RWPE1 (cell line): ENCODE measurements at regions not wholly inside any gene's neighbourhood (a gene's known extent, or its start where the extent isn't known, plus 50 kb on each side); places are given as distances from the start of the nearest gene placed in this dataset.

Source experiments
- CTCF ChIA-PET: fragments of 350-600 bp; sonication (Branson Sonifier 250); formaldehyde crosslinking; extraction: SDS; loops from one replicate; lab custom pipeline; 2021; lab: Yijun Ruan, JAX
- POLR2A ChIA-PET: fragments of 400-600 bp; formaldehyde crosslinking; extraction: SDS; loops from one replicate; lab custom pipeline; 2020; ENCODE audit warnings: antibody characterized with exemption; ENCODE audit not compliant: low non-redundant PET; lab: Yijun Ruan, JAX
- DNase-seq: peaks from one replicate; pipeline ENCODE4 v3.0.0; 2012; ENCODE audit warnings: low spot score
- H3K27ac ChIP-seq: fragments of 450-650 bp; 2 replicates; pipeline ENCODE4 v1.5.1; 2017
- TF ChIP-seq, protein P1 (sequence below): fragments of 450-650 bp; conservative IDR thresholded peaks from 2 replicates; pipeline ENCODE4 v1.5.1; 2017; ENCODE audit warnings: low read depth, mild to moderate bottlenecking

DNA sequence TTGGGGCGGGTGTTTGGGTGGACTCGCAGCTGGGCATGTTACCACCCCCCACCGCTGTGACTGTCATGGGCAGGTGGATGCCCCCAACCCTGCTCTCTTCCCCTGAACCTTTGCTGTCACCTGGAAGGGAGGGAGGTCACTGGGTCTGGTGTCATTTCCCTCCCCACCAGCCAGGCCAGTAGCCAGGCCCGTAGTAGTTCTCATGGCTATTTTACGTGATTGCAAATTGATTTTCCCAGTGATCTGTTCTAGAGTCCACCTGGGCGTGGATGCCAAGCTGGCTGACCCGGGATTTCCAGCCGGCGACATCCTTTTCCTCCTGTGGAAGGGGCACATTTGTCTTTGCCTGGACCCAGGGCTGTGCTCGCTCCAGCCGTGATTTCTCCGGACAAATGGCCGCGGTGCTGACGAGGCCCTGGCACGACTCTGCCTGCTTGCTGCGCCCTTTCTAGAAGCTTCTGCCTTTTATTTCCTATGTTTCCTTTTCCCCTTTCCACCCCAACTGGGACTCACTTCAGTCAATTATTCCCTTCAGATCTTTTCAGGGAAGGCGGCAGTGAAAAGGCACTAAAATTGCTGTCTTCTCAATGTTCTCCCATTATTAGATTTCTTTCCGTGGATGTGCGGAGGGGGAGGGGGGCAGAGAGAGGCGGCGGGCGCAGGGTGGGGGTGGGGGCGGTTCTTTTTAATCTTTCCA is 226.9 kb upstream of the CIBAR2 start:
- TF ChIP-seq, protein P1, sequence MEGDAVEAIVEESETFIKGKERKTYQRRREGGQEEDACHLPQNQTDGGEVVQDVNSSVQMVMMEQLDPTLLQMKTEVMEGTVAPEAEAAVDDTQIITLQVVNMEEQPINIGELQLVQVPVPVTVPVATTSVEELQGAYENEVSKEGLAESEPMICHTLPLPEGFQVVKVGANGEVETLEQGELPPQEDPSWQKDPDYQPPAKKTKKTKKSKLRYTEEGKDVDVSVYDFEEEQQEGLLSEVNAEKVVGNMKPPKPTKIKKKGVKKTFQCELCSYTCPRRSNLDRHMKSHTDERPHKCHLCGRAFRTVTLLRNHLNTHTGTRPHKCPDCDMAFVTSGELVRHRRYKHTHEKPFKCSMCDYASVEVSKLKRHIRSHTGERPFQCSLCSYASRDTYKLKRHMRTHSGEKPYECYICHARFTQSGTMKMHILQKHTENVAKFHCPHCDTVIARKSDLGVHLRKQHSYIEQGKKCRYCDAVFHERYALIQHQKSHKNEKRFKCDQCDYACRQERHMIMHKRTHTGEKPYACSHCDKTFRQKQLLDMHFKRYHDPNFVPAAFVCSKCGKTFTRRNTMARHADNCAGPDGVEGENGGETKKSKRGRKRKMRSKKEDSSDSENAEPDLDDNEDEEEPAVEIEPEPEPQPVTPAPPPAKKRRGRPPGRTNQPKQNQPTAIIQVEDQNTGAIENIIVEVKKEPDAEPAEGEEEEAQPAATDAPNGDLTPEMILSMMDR = no peak
- H3K27ac ChIP-seq = no peak overlapping the region
- CTCF ChIA-PET = interaction anchor here (1.7 kb wide), 1 partner anchor 42 kb away, joined by 4 read pairs; no protein-coding TSS in a partner anchor
- DNase-seq = no peak
- POLR2A ChIA-PET = no interaction called here

DNA sequence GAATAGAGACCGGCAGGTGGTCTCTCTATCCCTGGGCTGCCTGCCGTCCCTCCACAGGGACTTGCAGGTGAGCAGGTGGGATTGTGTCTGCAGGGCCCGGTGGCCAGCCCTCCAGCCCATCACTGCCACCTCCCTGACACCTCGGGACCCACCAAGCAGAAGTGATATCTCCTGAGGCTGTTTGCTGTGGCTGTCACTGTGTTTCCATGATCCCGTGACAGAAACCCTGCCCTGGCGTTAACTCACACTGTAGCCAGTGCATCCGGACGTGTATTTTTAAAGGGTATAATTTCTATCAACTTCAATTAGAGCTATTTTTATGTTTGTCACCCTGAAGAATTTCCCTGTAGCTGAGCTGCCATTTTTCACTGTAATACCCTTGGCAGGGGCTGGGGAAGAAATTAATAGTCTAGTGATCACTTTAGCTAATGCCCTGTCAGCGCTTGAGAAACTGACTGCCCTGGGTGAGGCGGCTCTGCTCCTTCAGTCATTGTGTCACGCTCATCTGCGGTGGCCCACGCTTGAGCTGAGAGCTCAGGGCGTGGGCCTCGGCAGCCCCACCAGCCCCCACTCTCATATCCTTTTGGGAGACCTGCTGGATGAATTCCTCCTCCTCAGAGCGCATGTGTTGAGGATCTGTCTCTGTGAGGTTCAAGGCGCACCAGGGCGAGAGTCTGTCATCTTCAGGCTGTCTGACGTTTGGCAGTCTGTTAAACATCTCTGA is 229.9 kb upstream of the CIBAR2 start:
- no peak for DNase-seq
- TF ChIP-seq, protein P1 = no peak
- POLR2A ChIA-PET = interaction anchor here (0.5 kb wide), 1 partner anchor 213 kb away, joined by 3 read pairs; no protein-coding TSS in a partner anchor
- CTCF ChIA-PET = no interaction called here
- H3K27ac ChIP-seq = no peak overlapping the region

DNA sequence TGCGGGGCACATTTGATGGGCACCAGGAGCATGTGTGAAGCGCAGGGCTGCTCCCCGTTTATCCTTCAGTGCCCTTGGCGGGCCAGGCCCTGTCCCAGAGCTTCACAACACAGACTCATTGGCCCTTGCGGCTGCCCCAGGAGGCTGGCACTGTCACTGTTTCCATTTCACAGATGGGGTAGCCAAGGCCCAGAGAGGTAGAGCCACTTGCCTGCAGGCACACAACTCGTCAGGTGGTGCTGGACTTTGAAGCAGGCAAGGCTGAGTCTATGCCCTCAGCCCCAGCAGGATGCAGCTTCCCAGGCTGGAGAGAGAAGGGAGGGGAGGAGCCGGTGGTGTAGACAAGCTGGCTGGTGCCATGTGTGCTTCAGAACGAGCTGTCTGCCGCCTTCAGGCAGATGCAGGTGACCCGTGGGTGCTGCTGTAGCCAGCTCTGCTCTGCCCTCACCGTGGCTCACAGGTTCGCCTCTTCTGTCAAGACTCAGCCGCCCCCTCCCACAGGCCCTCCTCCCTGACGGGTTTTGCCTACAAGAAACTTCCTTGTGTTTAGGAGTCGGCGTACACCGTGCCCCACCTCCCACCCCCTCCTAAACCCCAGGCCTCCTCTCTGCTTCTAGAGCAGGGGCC is 232.3 kb upstream of the CIBAR2 start:
- H3K27ac ChIP-seq = no peak overlapping the region
- POLR2A ChIA-PET = no interaction called here
- TF ChIP-seq, protein P1 = no peak
- CTCF ChIA-PET = interaction anchor here (1.0 kb wide), 1 partner anchor 10 kb away, joined by 3 read pairs; no protein-coding TSS in a partner anchor
- no peak for DNase-seq

DNA sequence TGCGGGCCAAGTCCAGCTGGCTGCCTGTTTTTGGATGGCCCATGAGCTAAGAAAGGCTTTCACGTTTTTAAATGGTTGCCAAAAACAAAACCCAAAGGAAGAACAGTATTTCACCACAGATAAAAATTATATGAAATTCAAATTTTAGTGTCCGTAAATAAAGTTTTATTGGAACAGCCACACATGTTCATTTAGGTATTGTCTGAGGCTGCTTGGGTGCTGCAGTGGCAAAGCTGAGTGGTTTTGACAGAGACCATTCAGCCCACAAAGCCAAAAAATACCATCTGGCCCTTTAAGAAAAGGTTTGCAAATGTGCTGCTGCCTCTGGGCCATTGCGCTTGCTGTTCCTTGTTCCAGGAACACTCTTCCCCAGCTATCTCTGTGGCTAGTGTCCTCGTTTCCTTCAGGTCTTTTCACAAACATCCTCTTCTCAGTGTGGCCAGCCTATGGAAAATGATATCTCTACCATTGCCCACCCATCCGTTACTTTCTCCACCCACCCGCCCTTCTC is 232.9 kb upstream of the CIBAR2 start:
- DNase-seq = no peak
- ChIA-PET CTCF (interaction anchor here (0.6 to 1.0 kb wide), 2 partner anchors 10 to 43 kb away, joined by 3 to 4 read pairs; no protein-coding TSS in a partner anchor), POLR2A (no interaction called here)
- TF ChIP-seq, protein P1 = no peak
- no peak overlapping the region for H3K27ac ChIP-seq

DNA sequence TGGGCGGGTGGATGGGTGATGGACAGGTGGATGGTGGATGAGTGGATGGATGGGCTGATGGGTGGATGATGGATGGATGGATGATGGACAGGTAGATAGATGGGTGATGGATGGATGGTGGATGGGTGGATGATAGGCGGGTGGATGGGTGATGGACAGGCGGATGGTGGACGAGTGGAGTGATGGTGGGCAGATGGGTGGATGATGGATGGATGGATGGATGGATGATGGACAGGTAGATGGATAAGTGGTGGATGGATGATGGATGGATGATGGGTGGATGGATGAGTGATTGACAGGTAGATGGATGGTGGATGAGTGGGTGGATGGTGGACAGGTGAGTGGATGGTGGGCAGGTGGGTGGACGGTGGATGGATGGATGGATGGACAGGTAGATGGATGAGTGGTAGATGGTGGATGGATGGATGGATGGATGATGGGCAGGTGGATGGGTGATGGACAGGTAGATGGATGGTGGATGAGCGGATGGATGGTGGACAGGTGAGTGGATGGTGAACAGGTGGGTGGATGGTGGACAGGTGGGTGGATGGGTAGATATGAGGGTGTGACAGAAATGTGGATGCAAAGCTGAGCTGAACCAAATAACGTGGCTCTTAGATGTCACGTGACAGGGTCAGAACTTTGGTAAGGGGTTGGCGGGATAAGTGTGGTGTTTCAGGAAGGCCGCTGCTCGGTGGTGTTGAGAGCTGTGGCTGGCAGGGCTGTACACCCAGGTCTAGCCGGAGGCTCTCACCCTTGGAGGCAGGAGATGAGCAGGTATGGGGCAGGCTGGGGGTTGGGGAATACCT is 234.3 kb upstream of the CIBAR2 start:
- POLR2A ChIA-PET = interaction anchor here (1.2 kb wide), 1 partner anchor 13 kb away, joined by 5 read pairs; no protein-coding TSS in a partner anchor
- CTCF ChIA-PET = interaction anchor here (0.9 kb wide), 1 partner anchor 50 kb away, joined by 5 read pairs; no protein-coding TSS in a partner anchor
- DNase-seq = no peak
- TF ChIP-seq, protein P1 = no peak
- no peak overlapping the region; the same call in 1 of the 2 replicates for H3K27ac ChIP-seq
